ENCODE measurements at regions not wholly inside any gene's neighbourhood (a gene's known extent, or its start where the extent isn't known, plus 50 kb on each side); places are given as distances from the start of the nearest gene placed in this dataset.

GRCh38 chr7:47039089-47039648, 542.7 kb downstream of the TNS3 start:
- DNase-seq (ENCODE audit: low spot score) = no peak
- peak overlapping the region in 1 of 2 donors; percentile 62 for H3K27ac ChIP-seq
- no peak overlapping the region for H3K4me3 ChIP-seq
- TF ChIP-seq CTCF (IDR thresholded peaks at IDR 0.05) = no peak

GRCh38 chr7:47038621-47039020, 543.3 kb downstream of the TNS3 start:
- TF ChIP-seq CTCF (IDR thresholded peaks at IDR 0.05) = no peak
- Histone ChIP-seq H3K27ac (peak overlapping the region in 1 of 2 donors; percentile 62), H3K4me3 (no peak overlapping the region)
- no peak for DNase-seq (ENCODE audit: low spot score)

GRCh38 chr7:47037607-47038006, 544.3 kb downstream of the TNS3 start:
- no peak for DNase-seq (ENCODE audit: low spot score)
- H3K4me3 ChIP-seq = no peak overlapping the region
- no peak for TF ChIP-seq CTCF (IDR thresholded peaks at IDR 0.05)
- no peak overlapping the region for H3K27ac ChIP-seq

- Histone ChIP-seq H3K27ac (no peak overlapping the region), H3K4me3 (no peak overlapping the region)
- TF ChIP-seq CTCF (IDR thresholded peaks at IDR 0.05) = no peak
- no peak for DNase-seq (ENCODE audit: low spot score)
Observed at GRCh38 chr7:47036909-47037308, 545.0 kb downstream of the TNS3 start.

- Histone ChIP-seq H3K4me3 (no peak overlapping the region), H3K27ac (no peak overlapping the region)
- no peak for TF ChIP-seq CTCF (IDR thresholded peaks at IDR 0.05)
Observed at GRCh38 chr7:47035522-47035921, 546.4 kb downstream of the TNS3 start.

GRCh38 chr7:47034180-47034579, 547.7 kb downstream of the TNS3 start:
- TF ChIP-seq CTCF (IDR thresholded peaks at IDR 0.05) = no peak
- no peak for DNase-seq (ENCODE audit: low spot score)
- Histone ChIP-seq H3K27ac (no peak overlapping the region), H3K4me3 (no peak overlapping the region)

More at GRCh38 chr7:47035522-47035921, 546.4 kb downstream of the TNS3 start:
- no peak for DNase-seq (ENCODE audit: low spot score)

GRCh38 chr7:47032536-47032908, 549.4 kb downstream of the TNS3 start:
- Histone ChIP-seq H3K4me3 (no peak overlapping the region), H3K27ac (no peak overlapping the region)
- no peak for DNase-seq (ENCODE audit: low spot score)
- TF ChIP-seq CTCF (IDR thresholded peaks at IDR 0.05) = no peak
